ENCODE measurements at regions not wholly inside any gene's neighbourhood (a gene's known extent, or its start where the extent isn't known, plus 50 kb on each side); places are given as distances from the start of the nearest gene placed in this dataset.
"Not testable (repeated sequence)": the region's sequence is repeated elsewhere in the genome, so short reads cannot be mapped to it uniquely, and the experiment has no call there.

- no peak overlapping the region for H3K27ac Mint-ChIP-seq
- H3K4me1 Mint-ChIP-seq (ENCODE audit: low read depth) = no peaks in the 10 kb centered on the region
- no peak for ATAC-seq
- intact Hi-C loops (cut with micrococcal nuclease) = no loop called here
- no peaks in the 10 kb centered on the region for H3K9me3 Mint-ChIP-seq
- POLR2A ChIA-PET = no interaction called here
- H3K4me3 Mint-ChIP-seq = no peak overlapping the region
- CTCF ChIA-PET = no interaction called here
- no peak for TF ChIP-seq CTCF (IDR thresholded peaks at IDR 0.05)
- H3K36me3 Mint-ChIP-seq (ENCODE audit: low read depth) = no peaks in the 10 kb centered on the region
- DNase-seq = no peak
- H3K27me3 Mint-ChIP-seq = peaks cover 7% of the 10 kb centered on the region
These were observed 165.2 kb upstream of the MSX2 start for GRCh38 chr5:174559141-174559540.

DNA sequence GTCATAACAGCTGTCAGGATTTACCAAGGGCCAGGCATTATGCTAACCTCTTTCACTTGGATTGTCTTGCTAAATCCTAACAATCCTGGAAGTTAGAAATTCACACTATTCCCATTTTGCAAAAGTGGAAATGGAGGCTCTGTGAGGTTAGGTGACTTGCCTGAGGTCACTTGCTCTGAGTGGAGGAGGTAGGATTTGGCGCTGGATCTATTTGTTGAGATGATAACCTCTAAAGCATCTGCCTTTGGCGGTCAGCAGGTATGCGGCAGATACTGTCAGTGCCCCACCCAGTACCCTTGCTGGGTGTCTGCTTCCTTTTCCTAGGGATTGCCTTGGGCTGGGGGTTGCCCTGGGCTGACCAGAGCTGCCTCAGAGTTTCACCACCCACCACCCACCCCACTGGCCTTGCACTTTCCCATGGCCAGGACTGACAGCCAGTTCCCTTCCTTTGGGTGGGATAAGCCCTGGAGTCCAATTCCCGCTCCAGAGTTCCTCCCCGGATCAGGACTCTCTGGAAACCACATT is 164.8 kb upstream of the MSX2 start:
- ChIA-PET CTCF (no interaction called here), POLR2A (no interaction called here)
- no peaks in the 10 kb centered on the region for H3K9me3 Mint-ChIP-seq
- H3K4me1 Mint-ChIP-seq (ENCODE audit: low read depth) = no peaks in the 10 kb centered on the region
- intact Hi-C loops (cut with micrococcal nuclease) = no loop called here
- no peaks in the 10 kb centered on the region for H3K36me3 Mint-ChIP-seq (ENCODE audit: low read depth)
- H3K27me3 Mint-ChIP-seq = peaks cover 7% of the 10 kb centered on the region
- TF ChIP-seq CTCF (IDR thresholded peaks at IDR 0.05) = no peak
- no peak overlapping the region for H3K4me3 Mint-ChIP-seq
- no peak for DNase-seq
- no peak overlapping the region for H3K27ac Mint-ChIP-seq
- no peak for ATAC-seq

DNA sequence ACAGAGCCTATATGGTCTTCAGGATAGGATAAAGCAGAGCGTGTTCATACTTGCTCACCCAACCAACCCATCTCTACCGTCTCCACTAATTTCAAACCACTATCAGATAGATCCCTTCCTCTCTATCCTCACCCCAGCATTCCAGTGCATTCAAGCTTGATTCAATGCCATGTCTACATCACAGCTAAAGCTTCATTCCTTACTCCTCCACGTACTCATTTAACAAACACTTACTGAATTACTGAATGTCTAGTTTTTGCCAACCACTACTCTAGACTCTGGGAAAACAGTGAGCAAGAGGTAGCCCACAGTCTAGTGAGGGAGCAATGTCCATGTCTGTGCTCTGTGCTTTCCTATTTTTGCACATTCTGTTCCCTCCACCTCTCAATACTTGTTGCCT is 163.5 kb upstream of the MSX2 start:
- H3K27ac Mint-ChIP-seq = no peak overlapping the region

DNA sequence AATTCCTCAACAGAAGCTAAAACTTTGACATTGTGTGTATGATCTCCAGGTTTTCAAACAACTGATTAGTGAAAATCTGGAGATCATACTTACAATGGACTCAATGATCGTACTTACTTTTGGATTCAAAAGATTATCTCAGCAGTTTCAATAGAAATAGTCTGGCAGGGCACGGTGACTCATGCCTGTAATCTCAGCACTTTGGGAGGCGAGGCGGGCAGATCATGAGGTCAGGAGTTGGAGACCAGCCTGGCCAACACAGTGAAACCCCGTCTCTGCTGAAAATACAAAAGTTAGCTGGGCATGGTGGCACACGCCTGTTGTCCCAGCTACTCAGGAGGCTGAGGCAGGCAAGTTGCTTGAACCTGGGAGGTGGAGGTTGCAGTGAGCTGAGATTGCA is 161.3 kb upstream of the MSX2 start:
- POLR2A ChIA-PET; H3K27me3 Mint-ChIP-seq; H3K36me3 Mint-ChIP-seq (ENCODE audit: low read depth); CTCF ChIA-PET; DNase-seq; H3K27ac Mint-ChIP-seq; H3K4me1 Mint-ChIP-seq (ENCODE audit: low read depth); intact Hi-C loops (cut with micrococcal nuclease); ATAC-seq; H3K9me3 Mint-ChIP-seq; H3K4me3 Mint-ChIP-seq: not testable (repeated sequence)

More for the DNA sequence above, 163.5 kb upstream of the MSX2 start:
- DNase-seq (no peak), ATAC-seq (no peak)
- intact Hi-C loops (cut with micrococcal nuclease) = no loop called here
- ChIA-PET POLR2A (interaction anchor here (0.7 kb wide), 1 partner anchor 296 kb away, joined by 3 read pairs; no protein-coding TSS in a partner anchor), CTCF (no interaction called here)
- TF ChIP-seq CTCF (IDR thresholded peaks at IDR 0.05) = no peak
- Mint-ChIP-seq H3K27me3 (peaks cover 7% of the 10 kb centered on the region), H3K4me3 (no peak overlapping the region), H3K4me1 (ENCODE audit: low read depth) (no peaks in the 10 kb centered on the region), H3K36me3 (ENCODE audit: low read depth) (no peaks in the 10 kb centered on the region), H3K9me3 (no peaks in the 10 kb centered on the region)

- Mint-ChIP-seq H3K27ac (no peak overlapping the region), H3K4me1 (ENCODE audit: low read depth) (no peaks in the 10 kb centered on the region), H3K4me3 (no peak overlapping the region), H3K36me3 (ENCODE audit: low read depth) (no peaks in the 10 kb centered on the region), H3K27me3 (peaks cover 7% of the 10 kb centered on the region), H3K9me3 (no peaks in the 10 kb centered on the region)
- intact Hi-C loops (cut with micrococcal nuclease) = no loop called here
- CTCF ChIA-PET = no interaction called here
- DNase-seq (no peak), ATAC-seq (no peak)
- TF ChIP-seq CTCF (IDR thresholded peaks at IDR 0.05) = no peak
- POLR2A ChIA-PET = no interaction called here
These were observed 160.5 kb upstream of the MSX2 start for GRCh38 chr5:174563899-174564298.

Measured in activated CD8-positive, alpha-beta T cell treated with anti-CD3 and anti-CD28 coated beads for 36 hours (primary cell).